ENCODE measurements at regions not wholly inside any gene's neighbourhood (a gene's known extent, or its start where the extent isn't known, plus 50 kb on each side); places are given as distances from the start of the nearest gene placed in this dataset.

DNA sequence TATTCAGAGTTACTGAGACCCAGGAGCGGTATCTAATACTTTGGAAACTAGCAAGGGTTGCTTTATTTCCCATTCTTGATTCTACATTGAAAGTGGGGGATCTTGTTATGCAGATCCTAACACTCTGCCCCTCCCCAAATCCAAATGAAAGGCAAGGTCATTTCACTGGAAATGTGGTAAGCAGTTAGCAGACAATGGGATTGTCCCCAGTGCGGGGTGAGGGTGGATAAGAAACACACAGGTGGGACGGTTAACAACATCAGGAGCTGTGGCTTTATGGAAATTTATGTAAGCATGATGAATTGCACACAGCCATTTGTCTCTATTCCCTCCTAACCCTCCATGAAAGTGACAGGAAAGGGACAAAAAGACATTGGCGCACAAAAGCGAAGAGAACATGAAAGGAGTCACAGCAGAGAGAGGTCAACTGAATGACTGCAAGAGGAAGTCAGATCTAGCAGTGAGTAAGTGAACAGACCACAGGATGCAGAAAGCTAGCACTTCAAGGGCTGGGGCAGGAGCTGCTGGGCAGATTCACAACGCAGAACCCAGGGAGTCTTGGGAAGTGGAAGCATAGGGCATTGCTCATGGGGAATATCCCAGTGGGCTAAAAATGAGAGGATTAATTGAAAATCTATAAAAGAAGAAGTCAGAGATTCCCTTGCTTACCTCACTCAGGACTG, 184.4 kb downstream of the HSD17B3 start:
- no peak for TF ChIP-seq POLR2AphosphoS5 (IDR thresholded peaks at IDR 0.05; ENCODE audit: low read depth, low read length)
- no peak for TF ChIP-seq TAF1 (IDR thresholded peaks at IDR 0.05; ENCODE audit: borderline replicate concordance, insufficient read depth, low read length)

Measured in PFSK-1 (cell line).